ENCODE measurements at regions not wholly inside any gene's neighbourhood (a gene's known extent, or its start where the extent isn't known, plus 50 kb on each side); places are given as distances from the start of the nearest gene placed in this dataset.

DNA sequence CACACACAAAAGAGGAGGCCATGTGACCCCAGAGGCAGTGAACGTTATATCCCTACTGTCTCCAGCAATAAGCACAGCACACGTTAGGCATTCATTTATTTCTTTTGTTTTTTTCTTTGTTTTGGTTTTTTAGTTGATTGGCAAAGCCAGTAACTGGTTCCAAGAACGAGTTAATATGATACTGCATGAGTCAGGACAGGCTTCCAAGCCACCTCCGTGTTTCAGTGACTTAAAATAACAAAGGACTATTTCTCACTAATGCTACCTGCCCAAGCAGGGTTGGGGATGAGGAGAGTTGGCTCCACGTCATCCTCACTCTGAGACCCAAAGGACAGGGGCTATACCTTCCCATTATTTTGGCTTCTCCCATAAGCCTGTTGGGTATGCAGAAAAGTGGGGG lies 130.5 kb downstream of the ST8SIA2 start:
- intact Hi-C loops (cut with DNase I; ENCODE audit: low total_unique reads) = loop anchor here (5.0 kb wide), 3 partner anchors 73 to 427 kb away; no protein-coding TSS in a partner anchor
- TF ChIP-seq, protein P1, sequence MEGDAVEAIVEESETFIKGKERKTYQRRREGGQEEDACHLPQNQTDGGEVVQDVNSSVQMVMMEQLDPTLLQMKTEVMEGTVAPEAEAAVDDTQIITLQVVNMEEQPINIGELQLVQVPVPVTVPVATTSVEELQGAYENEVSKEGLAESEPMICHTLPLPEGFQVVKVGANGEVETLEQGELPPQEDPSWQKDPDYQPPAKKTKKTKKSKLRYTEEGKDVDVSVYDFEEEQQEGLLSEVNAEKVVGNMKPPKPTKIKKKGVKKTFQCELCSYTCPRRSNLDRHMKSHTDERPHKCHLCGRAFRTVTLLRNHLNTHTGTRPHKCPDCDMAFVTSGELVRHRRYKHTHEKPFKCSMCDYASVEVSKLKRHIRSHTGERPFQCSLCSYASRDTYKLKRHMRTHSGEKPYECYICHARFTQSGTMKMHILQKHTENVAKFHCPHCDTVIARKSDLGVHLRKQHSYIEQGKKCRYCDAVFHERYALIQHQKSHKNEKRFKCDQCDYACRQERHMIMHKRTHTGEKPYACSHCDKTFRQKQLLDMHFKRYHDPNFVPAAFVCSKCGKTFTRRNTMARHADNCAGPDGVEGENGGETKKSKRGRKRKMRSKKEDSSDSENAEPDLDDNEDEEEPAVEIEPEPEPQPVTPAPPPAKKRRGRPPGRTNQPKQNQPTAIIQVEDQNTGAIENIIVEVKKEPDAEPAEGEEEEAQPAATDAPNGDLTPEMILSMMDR (IDR thresholded peaks at IDR 0.05 in 4 of 5, conservative IDR thresholded peaks at IDR 0.05 in 1 of 5) = no peak
- TF ChIP-seq POLR2A (IDR thresholded peaks at IDR 0.05) = no peak
- Histone ChIP-seq H3K4me1 (peaks cover 18 to 31% of the 10 kb centered on the region in 2 donors), H3K36me3 (no peaks in the 10 kb centered on the region), H3K9me3 (no peaks in the 10 kb centered on the region), H3K4me3 (no peak overlapping the region), H3K27ac (peak overlapping the region in 3 of 4 donors; percentile 12 to 73 (median 64)), H3K27me3 (no peaks in the 10 kb centered on the region)
- ATAC-seq (peak; percentile 46 to 65), DNase-seq (peak in 1 of 2 donors; percentile 27)
- in situ Hi-C loops (cut with MboI; ENCODE audit: low sequenced_read_pairs in 4 of 4) = loop anchor here (5.0 to 10.0 kb wide), 5 partner anchors 91 to 193 kb away; no protein-coding TSS in a partner anchor

DNA sequence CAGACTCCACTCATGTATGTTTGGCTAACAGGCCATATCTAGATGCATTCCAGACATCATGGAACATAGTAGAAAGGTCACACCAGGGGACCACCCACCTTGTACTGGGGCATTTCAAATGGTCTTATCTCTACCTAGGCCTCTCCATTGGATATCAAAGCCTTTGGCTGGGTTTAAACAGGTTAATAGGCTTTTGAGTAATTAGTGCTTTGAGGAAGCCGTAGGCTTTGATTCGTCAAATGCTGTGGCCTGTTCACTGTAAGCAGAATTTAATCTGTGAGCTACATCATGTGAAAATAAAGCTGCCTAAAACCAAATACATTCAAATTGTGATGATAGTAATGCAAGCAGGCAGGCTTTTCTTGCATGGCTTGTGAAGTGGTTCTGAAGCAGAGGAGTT lies 129.5 kb downstream of the ST8SIA2 start:
- intact Hi-C loops (cut with DNase I; ENCODE audit: low total_unique reads) (loop anchor here (5.0 kb wide), 3 partner anchors 74 to 426 kb away; no protein-coding TSS in a partner anchor), in situ Hi-C loops (cut with MboI; ENCODE audit: low sequenced_read_pairs in 4 of 4) (loop anchor here (5.0 to 10.0 kb wide), 5 partner anchors 92 to 194 kb away; no protein-coding TSS in a partner anchor)
- no peaks in the 10 kb centered on the region for H3K27me3 ChIP-seq
- no peak overlapping the region for H3K27ac ChIP-seq
- no peak overlapping the region for H3K4me3 ChIP-seq
- H3K9me3 ChIP-seq = no peaks in the 10 kb centered on the region
- DNase-seq (no peak), ATAC-seq (no peak)
- TF ChIP-seq POLR2A (IDR thresholded peaks at IDR 0.05) = no peak
- TF ChIP-seq, protein P1 (IDR thresholded peaks at IDR 0.05 in 4 of 5, conservative IDR thresholded peaks at IDR 0.05 in 1 of 5) = no peak
- H3K36me3 ChIP-seq = no peaks in the 10 kb centered on the region
- peaks cover 18 to 31% of the 10 kb centered on the region in 2 donors for H3K4me1 ChIP-seq

- H3K4me1 ChIP-seq = peaks cover 12 to 20% of the 10 kb centered on the region in 2 donors
- TF ChIP-seq POLR2A (IDR thresholded peaks at IDR 0.05) = no peak
- TF ChIP-seq, protein P1 (IDR thresholded peaks at IDR 0.05 in 4 of 5, conservative IDR thresholded peaks at IDR 0.05 in 1 of 5) = peak; percentile 66 to 84 (median 79)
- DNase-seq (peak; percentile 67 to 79), ATAC-seq (peak; percentile 95 to 97)
- H3K27ac ChIP-seq = no peak overlapping the region
- H3K27me3 ChIP-seq = no peaks in the 10 kb centered on the region
- in situ Hi-C loops (cut with MboI; ENCODE audit: low sequenced_read_pairs in 4 of 4) (loop anchor here (5.0 to 10.0 kb wide), 5 partner anchors 93 to 196 kb away; no protein-coding TSS in a partner anchor), intact Hi-C loops (cut with DNase I; ENCODE audit: low total_unique reads) (loop anchor here (1.0 to 5.0 kb wide), 5 partner anchors 76 to 424 kb away; no protein-coding TSS in a partner anchor)
- no peaks in the 10 kb centered on the region for H3K36me3 ChIP-seq
- H3K9me3 ChIP-seq = no peaks in the 10 kb centered on the region
- no peak overlapping the region for H3K4me3 ChIP-seq
Measured at GRCh38 chr15:92521624-92522008, 127.9 kb downstream of the ST8SIA2 start.

- intact Hi-C loops (cut with DNase I; ENCODE audit: low total_unique reads) (loop anchor here (1.0 to 5.0 kb wide), 5 partner anchors 76 to 424 kb away; no protein-coding TSS in a partner anchor), in situ Hi-C loops (cut with MboI; ENCODE audit: low sequenced_read_pairs in 4 of 4) (loop anchor here (5.0 to 10.0 kb wide), 5 partner anchors 94 to 196 kb away; no protein-coding TSS in a partner anchor)
- H3K27me3 ChIP-seq = no peaks in the 10 kb centered on the region
- H3K36me3 ChIP-seq = no peaks in the 10 kb centered on the region
- DNase-seq (no peak), ATAC-seq (peak in 1 of 2 donors; percentile 10)
- no peak overlapping the region for H3K4me3 ChIP-seq
- TF ChIP-seq POLR2A (IDR thresholded peaks at IDR 0.05) = no peak
- TF ChIP-seq, protein P1 (IDR thresholded peaks at IDR 0.05 in 4 of 5, conservative IDR thresholded peaks at IDR 0.05 in 1 of 5) = no peak
- H3K9me3 ChIP-seq = no peaks in the 10 kb centered on the region
- H3K4me1 ChIP-seq = peaks cover 12 to 20% of the 10 kb centered on the region in 2 donors
- no peak overlapping the region for H3K27ac ChIP-seq
Measured at GRCh38 chr15:92520914-92521623, 127.4 kb downstream of the ST8SIA2 start.
